RKO (cell line): ENCODE measurements at regions not wholly inside any gene's neighbourhood (a gene's known extent, or its start where the extent isn't known, plus 50 kb on each side); places are given as distances from the start of the nearest gene placed in this dataset.
"Not testable (repeated sequence)": the region's sequence is repeated elsewhere in the genome, so short reads cannot be mapped to it uniquely, and the experiment has no call there.

ENCODE experiments used
- DNase-seq: peaks from one replicate; pipeline ENCODE4 v3.0.0-alpha.2; 2016; ENCODE audit warnings: low spot score

GRCh38 chr3:153906366-153906765, 214.8 kb upstream of the ARHGEF26 start:
- DNase-seq, result no peak

- DNase-seq, result no peak
Measured at GRCh38 chr3:153910387-153910786, 210.8 kb upstream of the ARHGEF26 start.

GRCh38 chr3:153911116-153911515, 210.1 kb upstream of the ARHGEF26 start:
- DNase-seq, result no peak

DNA sequence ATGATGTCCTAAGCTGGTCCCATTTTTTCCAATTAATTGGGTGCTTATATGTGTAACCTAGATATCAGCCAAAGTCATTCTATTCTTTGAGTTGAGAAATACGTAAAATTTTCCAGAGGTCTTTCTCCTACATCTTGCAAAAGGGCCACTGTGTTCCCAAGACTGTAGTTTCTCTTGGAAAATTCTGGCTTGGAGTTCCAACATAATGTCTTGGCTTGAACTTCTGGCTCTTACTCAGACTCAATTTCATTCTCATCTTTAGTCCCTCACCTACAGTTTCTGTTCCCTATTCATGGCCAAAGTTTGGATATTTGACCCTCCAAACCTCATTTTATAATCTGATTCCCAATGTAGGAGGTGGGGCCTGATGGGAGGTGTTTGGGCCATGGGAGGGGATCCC, 201.4 kb upstream of the ARHGEF26 start:
- DNase-seq, result no peak

GRCh38 chr3:153921826-153922225, 199.4 kb upstream of the ARHGEF26 start:
- DNase-seq, result no peak

GRCh38 chr3:153925841-153926514, 195.2 kb upstream of the ARHGEF26 start:
- DNase-seq, result no peak

GRCh38 chr3:153927107-153927506, 194.1 kb upstream of the ARHGEF26 start:
- DNase-seq, result peak; percentile 58

DNA sequence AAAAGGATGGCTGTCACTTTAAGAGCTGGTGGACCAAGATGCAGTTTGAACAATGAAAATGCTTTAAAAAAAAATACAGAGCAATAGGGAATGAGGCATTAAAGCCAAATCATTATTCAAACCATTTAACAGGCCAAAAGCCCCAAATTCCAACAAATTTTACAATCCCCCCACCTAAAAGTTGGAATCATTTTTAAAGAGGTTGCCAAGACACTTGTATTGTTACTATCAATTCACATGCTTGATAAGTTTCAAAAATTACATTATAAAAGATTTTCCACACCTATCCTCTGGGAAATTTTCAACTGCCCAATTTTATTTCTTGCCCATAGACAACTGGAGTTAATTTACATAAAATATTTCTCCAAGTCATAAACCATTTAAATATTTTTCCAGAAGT, 192.3 kb upstream of the ARHGEF26 start:
- DNase-seq, result no peak

DNA sequence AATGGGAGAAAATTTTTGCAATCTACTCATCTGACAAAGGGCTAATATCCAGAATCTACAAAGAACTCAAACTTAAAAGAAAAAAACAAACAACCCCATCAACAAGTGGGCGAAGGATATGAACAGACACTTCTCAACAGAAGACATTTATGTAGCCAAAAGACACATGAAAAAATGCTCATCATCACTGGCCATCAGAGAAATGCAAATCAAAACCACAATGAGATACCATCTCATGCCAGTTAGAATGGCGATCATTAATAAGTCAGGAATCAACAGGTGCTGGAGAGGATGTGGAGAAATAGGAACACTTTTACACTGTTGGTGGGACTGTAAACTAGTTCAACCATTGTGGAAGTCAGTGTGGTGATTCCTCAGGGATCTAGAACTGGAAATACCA, 187.7 kb upstream of the ARHGEF26 start:
- DNase-seq, result not testable (repeated sequence)

DNA sequence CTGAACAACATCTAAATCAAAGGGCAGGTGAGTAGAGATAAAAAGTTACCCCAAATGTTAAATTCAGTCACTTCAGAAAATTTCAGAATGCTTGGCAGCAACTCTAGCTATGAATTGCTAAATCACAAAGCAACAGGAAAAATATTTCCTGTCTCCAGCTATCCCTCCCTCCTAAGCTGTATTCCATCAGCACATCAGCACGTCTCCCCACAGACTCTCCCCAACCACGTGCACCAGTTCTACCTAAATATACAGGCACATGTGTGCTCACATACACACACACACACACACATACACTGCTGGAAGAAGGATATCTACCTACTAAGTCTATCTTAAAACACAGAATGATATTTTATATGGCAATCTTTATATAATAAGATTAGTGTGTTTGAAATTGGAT, 177.1 kb upstream of the ARHGEF26 start:
- no peak for DNase-seq

DNA sequence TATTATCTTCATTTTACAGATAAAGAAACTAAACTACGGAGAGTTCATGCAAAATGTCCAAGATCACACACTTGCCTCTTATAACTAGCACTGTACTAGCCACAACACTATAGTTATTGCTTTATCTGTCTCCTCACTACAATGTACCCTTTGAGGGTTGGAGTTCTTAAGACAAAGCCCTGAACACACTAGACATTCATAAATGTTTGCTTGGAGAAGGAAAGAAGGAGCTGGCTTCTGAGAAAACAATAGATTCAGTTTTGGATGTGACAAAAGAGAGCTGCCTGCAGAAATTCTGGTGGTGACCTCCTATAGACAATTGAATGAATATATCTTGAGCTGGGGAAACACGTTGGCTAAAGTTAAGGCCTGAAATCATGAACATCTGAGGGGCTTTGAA, 169.9 kb upstream of the ARHGEF26 start:
- no peak for DNase-seq

DNA sequence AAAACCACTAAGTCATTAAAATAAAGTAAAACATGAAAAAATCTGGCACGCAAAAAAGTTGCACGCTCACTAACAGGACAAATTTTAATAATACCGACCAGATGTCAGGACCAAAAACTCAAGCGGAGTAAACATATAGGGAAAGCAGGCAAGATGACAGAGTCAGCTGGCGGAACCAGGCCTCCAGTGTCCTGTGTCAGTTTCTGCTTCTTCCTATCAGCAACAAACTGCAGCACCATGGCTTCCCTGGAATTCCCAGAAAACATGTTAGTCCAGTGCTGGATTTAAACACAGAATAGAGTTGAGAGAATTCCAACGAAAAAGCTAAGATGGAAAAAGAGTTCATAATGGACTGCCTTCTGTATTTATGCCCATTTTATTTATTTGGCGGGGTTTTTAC, 169.1 kb upstream of the ARHGEF26 start:
- DNase-seq, result no peak

DNA sequence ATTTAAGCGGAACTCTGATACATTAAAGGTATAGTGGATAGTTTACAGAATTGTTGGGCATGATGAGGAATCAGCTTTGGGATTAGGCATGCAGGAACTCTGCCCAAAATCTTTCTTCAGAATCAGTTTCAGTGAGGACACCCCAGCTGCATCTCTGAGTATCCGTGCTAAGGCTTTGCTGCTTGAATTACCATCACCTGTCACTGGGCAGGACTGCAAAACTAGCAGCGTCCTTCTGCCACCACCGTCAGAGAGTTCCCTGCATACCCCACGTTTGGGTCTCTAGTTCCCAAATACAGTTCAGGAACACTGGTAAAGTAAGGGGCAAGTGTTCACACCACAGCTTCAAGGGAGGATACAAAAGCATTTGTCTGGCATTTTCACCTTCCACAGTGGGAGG, 164.6 kb upstream of the ARHGEF26 start:
- no peak for DNase-seq

- no peak for DNase-seq
Measured at GRCh38 chr3:153957421-153957820, 163.8 kb upstream of the ARHGEF26 start.

GRCh38 chr3:153958635-153959595, 162.3 kb upstream of the ARHGEF26 start:
- no peak for DNase-seq

- no peak for DNase-seq
Measured at GRCh38 chr3:153960458-153961074, 160.6 kb upstream of the ARHGEF26 start.

DNA sequence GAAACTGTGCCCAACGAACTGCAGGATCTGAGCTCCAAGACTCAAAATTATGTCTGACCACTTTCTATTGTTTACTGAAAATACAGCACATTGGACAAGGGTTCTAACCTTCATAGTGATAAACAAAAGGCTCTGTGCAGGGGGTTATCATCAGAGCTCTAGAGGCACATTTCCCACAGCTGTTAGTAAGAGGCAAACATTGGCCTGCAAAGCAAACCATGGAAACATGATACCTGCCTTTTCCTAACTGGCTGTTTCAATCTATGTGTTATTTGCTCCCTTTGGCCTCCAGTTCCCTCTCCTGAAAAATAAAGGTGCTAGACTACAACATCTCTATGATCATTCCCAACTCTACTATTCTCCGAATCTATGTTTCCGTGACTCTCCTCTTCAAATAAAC, 159.7 kb upstream of the ARHGEF26 start:
- DNase-seq, result no peak

DNA sequence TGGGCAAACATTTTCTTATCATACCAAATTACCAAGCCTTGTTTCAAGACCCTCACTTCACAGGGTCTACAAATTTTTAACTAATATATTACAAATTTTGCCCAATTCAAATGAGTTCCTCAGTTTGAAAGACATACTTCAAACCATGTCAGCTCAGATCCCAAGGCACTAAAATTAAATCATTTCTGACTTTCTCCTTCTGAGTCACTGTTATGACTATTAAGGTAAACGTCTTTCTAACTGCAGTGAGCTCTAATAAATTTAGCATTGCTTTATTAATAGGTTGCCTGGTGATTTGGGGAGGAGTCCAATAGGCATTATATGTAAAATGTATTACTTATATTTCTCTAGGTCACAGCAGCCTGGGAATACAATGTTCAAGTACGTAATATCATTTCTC, 158.2 kb upstream of the ARHGEF26 start:
- no peak for DNase-seq

- no peak for DNase-seq
Measured at GRCh38 chr3:153967260-153967659, 153.9 kb upstream of the ARHGEF26 start.

DNA sequence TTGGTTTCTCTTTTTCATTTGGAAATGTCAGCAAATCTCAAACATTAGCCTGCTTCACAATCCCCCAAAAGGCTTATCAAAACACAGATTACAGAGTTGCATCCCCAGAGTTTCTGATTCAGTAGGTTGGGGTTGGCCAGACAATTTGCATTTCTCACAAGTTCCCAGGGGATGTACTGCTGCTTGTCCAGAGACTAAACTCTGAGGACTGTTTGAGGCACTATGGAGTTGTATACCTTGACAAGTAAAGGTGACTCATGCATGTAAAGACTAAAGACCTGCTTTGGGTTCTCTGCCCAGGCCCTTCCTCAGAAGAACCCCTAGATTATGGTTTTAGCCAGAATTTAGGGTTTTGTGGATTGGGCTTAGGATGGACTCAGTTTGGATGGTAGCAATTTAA, 151.1 kb upstream of the ARHGEF26 start:
- DNase-seq, result no peak

- peak; percentile 56 for DNase-seq
Measured at GRCh38 chr3:153970741-153971347, 150.3 kb upstream of the ARHGEF26 start.

- no peak for DNase-seq
Measured at GRCh38 chr3:153972862-153973261, 148.3 kb upstream of the ARHGEF26 start.
